ENCODE measurements at regions not wholly inside any gene's neighbourhood (a gene's known extent, or its start where the extent isn't known, plus 50 kb on each side); places are given as distances from the start of the nearest gene placed in this dataset.

GRCh38 chr11:111429066-111429506 is 50.0 kb upstream of the POU2AF1 start (continued):
- no peak for TF ChIP-seq ZBTB11 (CRISPR knock-in tag; IDR thresholded peaks at IDR 0.05)
- peak; percentile 31; the same call in 1 of the 2 replicates for TF ChIP-seq KLF16 (IDR thresholded peaks at IDR 0.05)
- TF ChIP-seq HEY1 (CRISPR knock-in tag; IDR thresholded peaks at IDR 0.05; ENCODE audit: borderline replicate concordance): no peak
- no peak for TF ChIP-seq ZNF384 (IDR thresholded peaks at IDR 0.05; ENCODE audit: low read depth, low read length)
- TF ChIP-seq MAFF (IDR thresholded peaks at IDR 0.05; ENCODE audit: low read length): no peak
- TF ChIP-seq E2F6 (IDR thresholded peaks at IDR 0.05; ENCODE audit: borderline replicate concordance in 1 of 2, extremely low read depth in 1 of 2, insufficient read depth in 1 of 2, insufficient read length in 1 of 2, low read depth in 1 of 2, low read length in 1 of 2, poor library complexity in 1 of 2, severe bottlenecking in 1 of 2): no peak
- no peak for TF ChIP-seq DLX4 (CRISPR knock-in tag; IDR thresholded peaks at IDR 0.05)
- no peak for TF ChIP-seq ZNF12 (CRISPR knock-in tag; IDR thresholded peaks at IDR 0.05)
- no peak for TF ChIP-seq MXD1 (CRISPR knock-in tag; IDR thresholded peaks at IDR 0.05; ENCODE audit: borderline replicate concordance, poor library complexity, severe bottlenecking)
- TF ChIP-seq HLTF (IDR thresholded peaks at IDR 0.05): no peak
- TF ChIP-seq STAT6 (CRISPR knock-in tag; IDR thresholded peaks at IDR 0.05): no peak
- no peak for TF ChIP-seq FOSL1 (tag; conservative IDR thresholded peaks at IDR 0.05)
- TF ChIP-seq KDM5B (IDR thresholded peaks at IDR 0.05; ENCODE audit: insufficient replicate concordance, low read depth, low read length): no peak
- TF ChIP-seq ZBTB49 (CRISPR knock-in tag; IDR thresholded peaks at IDR 0.05; ENCODE audit: borderline replicate concordance): no peak
- peak in 1 of 3 experiments; percentile 38 for TF ChIP-seq YY1 (IDR thresholded peaks at IDR 0.05; ENCODE audit: borderline replicate concordance in 1 of 3, control insufficient read depth in 1 of 3, extremely low read depth in 1 of 3, insufficient read depth in 3 of 3, insufficient read length in 1 of 3, insufficient replicate concordance in 2 of 3, low read depth in 1 of 3, low read length in 2 of 3)

Data from K562 (cell line).